HEK293 (cell line): ENCODE measurements at regions not wholly inside any gene's neighbourhood (a gene's known extent, or its start where the extent isn't known, plus 50 kb on each side); places are given as distances from the start of the nearest gene placed in this dataset.

Source experiments
- CTCF ChIA-PET: fragments of 350-600 bp; formaldehyde crosslinking; extraction: SDS; loops from one replicate; lab custom pipeline; 2021; ENCODE audit warnings: antibody characterized with exemption; lab: Yijun Ruan, JAX
- POLR2A ChIA-PET: fragments of 300-600 bp; formaldehyde crosslinking; extraction: SDS; loops from one replicate; lab custom pipeline; 2020; ENCODE audit warnings: antibody characterized with exemption, inconsistent platforms; lab: Yijun Ruan, JAX
- H3K27ac ChIP-seq: fragments of 200-500 bp; sonication (Bioruptor generic); 2 replicates; pipeline ENCODE4 v1.5.1; 2014; ENCODE audit warnings: low read depth, low read length, control low read depth, inconsistent platforms; ENCODE audit errors: extremely low read depth
- H3K36me3 ChIP-seq, 2 experiments: fragments of 200-500 bp in 1 of 2; sonication (Bioruptor generic) in 1 of 2; 1 replicate in 1 of 2; 2 replicates in 1 of 2; pipeline ENCODE4 v1.5.1; 2014 to 2017; ENCODE audit warnings: inconsistent platforms in 2 of 2, low read length in 2 of 2; ENCODE audit not compliant: control insufficient read depth in 2 of 2, insufficient read depth in 1 of 2
- H3K4me1 ChIP-seq: fragments of 200-500 bp; sonication (Bioruptor generic); 2 replicates; pipeline ENCODE4 v1.5.1; 2014; ENCODE audit warnings: mild to moderate bottlenecking, low read length, inconsistent platforms; ENCODE audit not compliant: control insufficient read depth, insufficient read depth
- H3K4me3 ChIP-seq: 2 replicates; pipeline ENCODE4 v1.5.1; 2011; ENCODE audit warnings: low read depth, mild to moderate bottlenecking, control low read depth, low read length, moderate library complexity
- H3K9me3 ChIP-seq: fragments of 200-500 bp; sonication (Bioruptor generic); 2 replicates; pipeline ENCODE4 v1.5.1; 2014; ENCODE audit warnings: low read depth, low read length, inconsistent platforms; ENCODE audit not compliant: control insufficient read depth, insufficient read depth
- KLF8 ChIP-seq: fragments of 450-650 bp; formaldehyde crosslinking; IDR thresholded peaks from 2 replicates; pipeline ENCODE4 v1.5.1; 2016; ENCODE audit warnings: missing biosample characterization, missing genetic modification characterization
- OSR2 ChIP-seq: fragments of 450-650 bp; formaldehyde crosslinking; IDR thresholded peaks from 2 replicates; pipeline ENCODE4 v1.5.1; 2016; ENCODE audit warnings: missing biosample characterization, missing genetic modification characterization
- RBAK ChIP-seq: fragments of 450-650 bp; formaldehyde crosslinking; IDR thresholded peaks from 2 replicates; pipeline ENCODE4 v1.5.1; 2016; ENCODE audit warnings: missing biosample characterization, missing genetic modification characterization
- SETDB1 ChIP-seq: IDR thresholded peaks from one replicate; pipeline ENCODE4 v1.6.1; 2017; ENCODE audit warnings: mild to moderate bottlenecking, low read length, moderate library complexity, mixed read lengths; ENCODE audit not compliant: insufficient read length
- YY1 ChIP-seq: fragments of 450-650 bp; formaldehyde crosslinking; IDR thresholded peaks from 2 replicates; pipeline ENCODE4 v1.5.1; 2018; ENCODE audit warnings: missing biosample characterization, missing genetic modification characterization
- ZBTB17 ChIP-seq: fragments of 450-650 bp; formaldehyde crosslinking; IDR thresholded peaks from 2 replicates; pipeline ENCODE4 v1.5.1; 2016; ENCODE audit warnings: missing biosample characterization, missing genetic modification characterization
- ZBTB48 ChIP-seq: fragments of 450-650 bp; formaldehyde crosslinking; IDR thresholded peaks from 2 replicates; pipeline ENCODE4 v1.5.1; 2016; ENCODE audit warnings: missing biosample characterization, missing genetic modification characterization
- ZNF184 ChIP-seq: fragments of 450-650 bp; IDR thresholded peaks from 2 replicates; pipeline ENCODE4 v1.5.1; 2018; ENCODE audit warnings: missing biosample characterization, mild to moderate bottlenecking, missing genetic modification characterization
- ZNF202 ChIP-seq: fragments of 450-650 bp; formaldehyde crosslinking; IDR thresholded peaks from 2 replicates; pipeline ENCODE4 v1.5.1; 2016; ENCODE audit warnings: missing biosample characterization, missing genetic modification characterization, borderline replicate concordance
- ZNF211 ChIP-seq: fragments of 450-650 bp; formaldehyde crosslinking; IDR thresholded peaks from 2 replicates; pipeline ENCODE4 v1.5.1; 2016; ENCODE audit warnings: low read depth, missing biosample characterization, missing genetic modification characterization
- ZNF239 ChIP-seq: fragments of 450-650 bp; formaldehyde crosslinking; IDR thresholded peaks from 2 replicates; pipeline ENCODE4 v1.5.1; 2016; ENCODE audit warnings: missing biosample characterization, missing genetic modification characterization
- ZNF518A ChIP-seq: fragments of 450-650 bp; formaldehyde crosslinking; conservative IDR thresholded peaks from 2 replicates; pipeline ENCODE4 v1.5.1; 2016; ENCODE audit warnings: low read depth, missing biosample characterization, missing genetic modification characterization
- ZNF521 ChIP-seq: fragments of 450-650 bp; formaldehyde crosslinking; IDR thresholded peaks from 2 replicates; pipeline ENCODE4 v1.5.1; 2017; ENCODE audit warnings: missing biosample characterization, mild to moderate bottlenecking, missing genetic modification characterization
- ZNF658 ChIP-seq: fragments of 450-650 bp; formaldehyde crosslinking; IDR thresholded peaks from 2 replicates; pipeline ENCODE4; 2016; ENCODE audit warnings: missing biosample characterization, missing genetic modification characterization
- ZNF670 ChIP-seq: fragments of 450-650 bp; formaldehyde crosslinking; IDR thresholded peaks from 2 replicates; pipeline ENCODE4 v1.5.1; 2016; ENCODE audit warnings: missing biosample characterization, missing genetic modification characterization, low read depth
- ZNF791 ChIP-seq: fragments of 450-650 bp; formaldehyde crosslinking; IDR thresholded peaks from 2 replicates; pipeline ENCODE4 v1.5.1; 2016; ENCODE audit warnings: missing biosample characterization, missing genetic modification characterization
- ZNF792 ChIP-seq: fragments of 450-650 bp; formaldehyde crosslinking; IDR thresholded peaks from 2 replicates; pipeline ENCODE4 v1.5.1; 2016; ENCODE audit warnings: missing biosample characterization, missing genetic modification characterization
- ZSCAN30 ChIP-seq: fragments of 450-650 bp; IDR thresholded peaks from 2 replicates; pipeline ENCODE4 v1.5.1; 2018; ENCODE audit warnings: missing biosample characterization, mild to moderate bottlenecking, missing genetic modification characterization, moderate library complexity
- ZSCAN5A ChIP-seq: fragments of 450-650 bp; formaldehyde crosslinking; IDR thresholded peaks from 2 replicates; pipeline ENCODE4 v1.5.1; 2016; ENCODE audit warnings: missing biosample characterization, missing genetic modification characterization
- TF ChIP-seq, protein P1 (sequence below): sonication (generic); formaldehyde crosslinking; IDR thresholded peaks from 2 replicates; pipeline ENCODE4 v1.8.1; 2022; ENCODE audit warnings: mild to moderate bottlenecking, moderate library complexity, missing genetic modification reagents

DNA sequence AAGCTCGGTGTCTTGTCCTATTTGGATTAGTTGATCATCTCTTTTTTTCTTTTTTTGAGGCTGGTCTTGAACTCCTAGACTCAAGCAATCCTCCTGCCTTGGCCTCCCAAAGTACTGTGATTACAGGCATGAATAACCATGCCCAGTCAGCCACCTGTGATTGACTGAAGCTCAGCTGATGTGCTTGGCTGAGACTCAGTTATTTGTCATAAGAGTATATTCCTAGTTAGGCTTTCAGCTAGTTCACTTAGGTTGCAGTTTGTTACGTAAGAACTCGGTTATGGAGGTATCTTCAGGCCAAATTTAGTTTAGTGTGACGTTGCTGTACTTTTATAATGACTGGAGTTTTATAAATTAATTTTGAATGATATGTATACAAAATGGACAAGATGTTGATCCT lies 365.0 kb downstream of the SV2B start:
- TF ChIP-seq ZSCAN5A (no peak), RBAK (tag by site-specific recombination) (no peak)
- no peak overlapping the region for H3K4me3 ChIP-seq
- H3K9me3 ChIP-seq, result no peaks in the 10 kb centered on the region
- ChIA-PET POLR2A (no interaction called here), CTCF (interaction anchor here (0.6 kb wide), 1 partner anchor 158 kb away, joined by 5 read pairs; no protein-coding TSS in a partner anchor)
- H3K27ac ChIP-seq, result no peak overlapping the region
- H3K36me3 ChIP-seq, result no peaks in the 10 kb centered on the region
- H3K4me1 ChIP-seq, result no peaks in the 10 kb centered on the region

GRCh38 chr15:91465696-91466095 lies 365.6 kb downstream of the SV2B start:
- TF ChIP-seq ZNF211 (tag by site-specific recombination) (no peak), ZNF184 (tag by site-specific recombination) (no peak), ZNF658 (tag by site-specific recombination) (no peak), ZBTB48 (tag by site-specific recombination) (no peak), ZNF518A (tag by site-specific recombination) (no peak), YY1 (tag by site-specific recombination) (no peak), ZNF791 (tag by site-specific recombination) (no peak), ZNF521 (no peak), ZBTB17 (tag by site-specific recombination) (no peak), ZNF202 (tag by site-specific recombination) (no peak), ZNF670 (tag by site-specific recombination) (no peak), ZNF239 (tag by site-specific recombination) (no peak), KLF8 (tag by site-specific recombination) (no peak), ZNF792 (tag by site-specific recombination) (no peak), ZSCAN30 (tag by site-specific recombination) (no peak), OSR2 (tag by site-specific recombination) (no peak), SETDB1 (no peak)
- TF ChIP-seq, protein P1, sequence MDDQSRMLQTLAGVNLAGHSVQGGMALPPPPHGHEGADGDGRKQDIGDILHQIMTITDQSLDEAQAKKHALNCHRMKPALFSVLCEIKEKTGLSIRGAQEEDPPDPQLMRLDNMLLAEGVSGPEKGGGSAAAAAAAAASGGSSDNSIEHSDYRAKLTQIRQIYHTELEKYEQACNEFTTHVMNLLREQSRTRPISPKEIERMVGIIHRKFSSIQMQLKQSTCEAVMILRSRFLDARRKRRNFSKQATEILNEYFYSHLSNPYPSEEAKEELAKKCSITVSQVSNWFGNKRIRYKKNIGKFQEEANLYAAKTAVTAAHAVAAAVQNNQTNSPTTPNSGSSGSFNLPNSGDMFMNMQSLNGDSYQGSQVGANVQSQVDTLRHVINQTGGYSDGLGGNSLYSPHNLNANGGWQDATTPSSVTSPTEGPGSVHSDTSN (CRISPR knock-in tag), result no peak
- TF ChIP-seq, all 188 proteins: peak for 0
- H3K36me3 ChIP-seq, result no peaks in the 10 kb centered on the region
- no peak overlapping the region for H3K27ac ChIP-seq
- ChIA-PET POLR2A (no interaction called here), CTCF (no interaction called here)
- H3K9me3 ChIP-seq, result no peaks in the 10 kb centered on the region
- no peaks in the 10 kb centered on the region for H3K4me1 ChIP-seq
- no peak overlapping the region for H3K4me3 ChIP-seq
